IPS-NIHi11 (cell line): ENCODE measurements at regions not wholly inside any gene's neighbourhood (a gene's known extent, or its start where the extent isn't known, plus 50 kb on each side); places are given as distances from the start of the nearest gene placed in this dataset.

Experiments used
- DNase-seq: peaks from one replicate; pipeline ENCODE4 v3.0.0; 2012; ENCODE audit warnings: mixed read lengths, low spot score

GRCh38 chr6:168132531-168133167 lies 53.6 kb upstream of the FRMD1 start:
- DNase-seq, result peak; percentile 81

GRCh38 chr6:168131464-168132415 lies 52.7 kb upstream of the FRMD1 start:
- DNase-seq, result peak; percentile 54

- DNase-seq, result peak; percentile 11
Observed at GRCh38 chr6:168130697-168131371, 51.8 kb upstream of the FRMD1 start.

- DNase-seq, result peak; percentile 27
Observed at GRCh38 chr6:168130168-168130696, 51.2 kb upstream of the FRMD1 start.

- peak; percentile 38 for DNase-seq
Observed at GRCh38 chr6:168129292-168130167, 50.5 kb upstream of the FRMD1 start.

GRCh38 chr6:168128631-168129291 lies 49.7 kb upstream of the FRMD1 start:
- DNase-seq, result no peak
